ENCODE measurements at regions not wholly inside any gene's neighbourhood (a gene's known extent, or its start where the extent isn't known, plus 50 kb on each side); places are given as distances from the start of the nearest gene placed in this dataset.

DNA sequence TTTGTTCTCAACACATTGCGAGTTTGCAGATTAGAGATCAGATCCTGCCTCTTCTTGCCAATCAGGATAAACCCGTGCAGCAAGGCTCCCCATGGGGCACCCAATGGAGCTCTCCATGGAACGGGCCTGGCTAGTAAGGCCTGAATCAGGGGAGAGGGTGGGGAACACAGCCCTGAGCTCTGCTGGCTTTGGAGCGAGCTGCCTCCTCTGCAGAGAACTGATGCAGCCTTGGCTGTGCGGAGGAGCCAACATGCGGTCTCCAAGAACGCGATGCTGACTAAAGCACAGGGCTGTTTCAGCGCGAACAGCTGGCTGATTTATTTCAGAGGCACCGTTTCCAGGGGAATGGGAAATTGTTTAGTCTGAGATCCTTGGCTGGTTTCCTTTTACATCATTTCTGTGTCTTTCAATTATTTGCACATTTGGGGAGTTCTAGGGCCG, 139.7 kb downstream of the TSEN15 start:
- Mint-ChIP-seq H3K4me1 (no peaks in the 10 kb centered on the region), H3K4me3 (no peak overlapping the region), H3K9me3 (ENCODE audit: insufficient read depth) (no peaks in the 10 kb centered on the region), H3K27ac (no peak overlapping the region), H3K27me3 (peaks cover 14% of the 10 kb centered on the region)
- Histone ChIP-seq H3K4me2 (replicated peaks; ENCODE audit: low read depth, low read length, poor library complexity, severe bottlenecking) (no peak overlapping the region), H3K4me3 (ENCODE audit: control extremely low read depth in 1 of 5, extremely low read depth in 1 of 5, insufficient read depth in 1 of 5, low read depth in 2 of 5, low read length in 4 of 5) (no peak overlapping the region), H3K27me3 (replicated peaks in 1 of 4; ENCODE audit: control extremely low read depth in 1 of 4, control insufficient read depth in 3 of 4, insufficient read depth in 4 of 4, low read length in 3 of 4) (no peaks in the 10 kb centered on the region), H3K79me2 (ENCODE audit: control insufficient read depth, insufficient read depth, low read length) (no peaks in the 10 kb centered on the region), H2AFZ (ENCODE audit: insufficient read depth, low read depth, low read length, poor library complexity, severe bottlenecking) (no peak overlapping the region), H4K20me1 (ENCODE audit: control insufficient read depth, insufficient read depth, low read length, poor library complexity, severe bottlenecking) (no peaks in the 10 kb centered on the region), H3K9me3 (ENCODE audit: control extremely low read depth in 1 of 3, control insufficient read depth in 2 of 3, insufficient read depth in 1 of 3, low read length in 2 of 3) (no peaks in the 10 kb centered on the region), H3K9ac (ENCODE audit: low read length) (no peak overlapping the region), H3K27ac (ENCODE audit: low read length in 2 of 2) (no peak overlapping the region), H3K36me3 (replicated peaks in 1 of 2; ENCODE audit: control extremely low read depth in 1 of 2, control insufficient read depth in 1 of 2, extremely low read depth in 1 of 2, insufficient read depth in 2 of 2, low read length in 1 of 2) (no peaks in the 10 kb centered on the region), H3K4me1 (ENCODE audit: control insufficient read depth in 2 of 2, insufficient read depth in 2 of 2, low read length in 2 of 2) (no peaks in the 10 kb centered on the region)
- no peak for ATAC-seq (ENCODE audit: low read depth)
- intact Hi-C loops (cut with micrococcal nuclease): no loop called here
- ChIA-PET POLR2A (no interaction called here), CTCF (no interaction called here)
- TF ChIP-seq, protein P1, sequence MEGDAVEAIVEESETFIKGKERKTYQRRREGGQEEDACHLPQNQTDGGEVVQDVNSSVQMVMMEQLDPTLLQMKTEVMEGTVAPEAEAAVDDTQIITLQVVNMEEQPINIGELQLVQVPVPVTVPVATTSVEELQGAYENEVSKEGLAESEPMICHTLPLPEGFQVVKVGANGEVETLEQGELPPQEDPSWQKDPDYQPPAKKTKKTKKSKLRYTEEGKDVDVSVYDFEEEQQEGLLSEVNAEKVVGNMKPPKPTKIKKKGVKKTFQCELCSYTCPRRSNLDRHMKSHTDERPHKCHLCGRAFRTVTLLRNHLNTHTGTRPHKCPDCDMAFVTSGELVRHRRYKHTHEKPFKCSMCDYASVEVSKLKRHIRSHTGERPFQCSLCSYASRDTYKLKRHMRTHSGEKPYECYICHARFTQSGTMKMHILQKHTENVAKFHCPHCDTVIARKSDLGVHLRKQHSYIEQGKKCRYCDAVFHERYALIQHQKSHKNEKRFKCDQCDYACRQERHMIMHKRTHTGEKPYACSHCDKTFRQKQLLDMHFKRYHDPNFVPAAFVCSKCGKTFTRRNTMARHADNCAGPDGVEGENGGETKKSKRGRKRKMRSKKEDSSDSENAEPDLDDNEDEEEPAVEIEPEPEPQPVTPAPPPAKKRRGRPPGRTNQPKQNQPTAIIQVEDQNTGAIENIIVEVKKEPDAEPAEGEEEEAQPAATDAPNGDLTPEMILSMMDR (IDR thresholded peaks at IDR 0.05): no peak
- TF ChIP-seq EZH2 (IDR thresholded peaks at IDR 0.05; ENCODE audit: borderline replicate concordance, insufficient read depth, low read depth, low read length, poor library complexity, severe bottlenecking): no peak
- 78% methylated on average over 10 of the region's 12 CpGs for WGBS (ENCODE audit: insufficient coverage)
- no peak for DNase-seq

DNA sequence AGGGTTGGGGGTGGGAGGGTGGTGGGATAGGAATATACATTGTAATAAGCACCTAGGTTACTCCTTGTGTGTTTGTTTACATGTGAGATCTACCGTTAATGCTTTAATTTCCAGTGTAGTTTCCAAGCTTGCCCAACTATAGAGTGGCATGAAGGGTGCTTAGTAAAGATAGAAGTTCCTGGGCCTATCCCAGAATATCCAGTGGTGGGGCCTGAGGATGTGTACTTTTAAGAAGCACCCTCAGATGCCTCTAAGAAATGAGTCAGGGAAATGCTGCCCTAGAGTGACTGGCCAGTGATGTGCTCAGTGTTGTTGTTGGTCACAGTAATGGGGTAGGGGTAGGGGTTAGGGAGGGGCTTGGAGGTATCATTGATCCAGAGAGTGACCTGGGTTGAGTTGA, 141.3 kb downstream of the TSEN15 start:
- no peaks in the 10 kb centered on the region for H3K9me3 ChIP-seq (ENCODE audit: control extremely low read depth in 1 of 3, control insufficient read depth in 2 of 3, insufficient read depth in 1 of 3, low read length in 2 of 3)
- no peak overlapping the region for H3K27ac ChIP-seq (ENCODE audit: low read length in 2 of 2)
- no peak for TF ChIP-seq EZH2 (IDR thresholded peaks at IDR 0.05; ENCODE audit: borderline replicate concordance, insufficient read depth, low read depth, low read length, poor library complexity, severe bottlenecking)
- TF ChIP-seq, protein P1 (IDR thresholded peaks at IDR 0.05): no peak
- Mint-ChIP-seq H3K4me3 (no peak overlapping the region), H3K9me3 (ENCODE audit: insufficient read depth) (no peaks in the 10 kb centered on the region), H3K4me1 (no peaks in the 10 kb centered on the region), H3K27me3 (peaks cover 17% of the 10 kb centered on the region), H3K27ac (no peak overlapping the region)
- no peaks in the 10 kb centered on the region for H3K4me1 ChIP-seq (ENCODE audit: control insufficient read depth in 2 of 2, insufficient read depth in 2 of 2, low read length in 2 of 2)
- H4K20me1 ChIP-seq (ENCODE audit: control insufficient read depth, insufficient read depth, low read length, poor library complexity, severe bottlenecking): no peaks in the 10 kb centered on the region
- DNase-seq: no peak
- ChIA-PET CTCF (no interaction called here), POLR2A (no interaction called here)
- H3K9ac ChIP-seq (ENCODE audit: low read length): no peak overlapping the region
- no peaks in the 10 kb centered on the region for H3K36me3 ChIP-seq (replicated peaks in 1 of 2; ENCODE audit: control extremely low read depth in 1 of 2, control insufficient read depth in 1 of 2, extremely low read depth in 1 of 2, insufficient read depth in 2 of 2, low read length in 1 of 2)
- ATAC-seq (ENCODE audit: low read depth): no peak
- H3K27me3 ChIP-seq (replicated peaks in 1 of 4; ENCODE audit: control extremely low read depth in 1 of 4, control insufficient read depth in 3 of 4, insufficient read depth in 4 of 4, low read length in 3 of 4): peaks cover 0 to 4% (median 0%) of the 10 kb centered on the region in 4 experiments
- H2AFZ ChIP-seq (ENCODE audit: insufficient read depth, low read depth, low read length, poor library complexity, severe bottlenecking): no peak overlapping the region
- H3K4me3 ChIP-seq (ENCODE audit: control extremely low read depth in 1 of 5, extremely low read depth in 1 of 5, insufficient read depth in 1 of 5, low read depth in 2 of 5, low read length in 4 of 5): no peak overlapping the region
- 100% methylated on average over 1 of the region's 1 CpG for WGBS (ENCODE audit: insufficient coverage)
- intact Hi-C loops (cut with micrococcal nuclease): no loop called here
- no peaks in the 10 kb centered on the region for H3K79me2 ChIP-seq (ENCODE audit: control insufficient read depth, insufficient read depth, low read length)
- H3K4me2 ChIP-seq (replicated peaks; ENCODE audit: low read depth, low read length, poor library complexity, severe bottlenecking): no peak overlapping the region
